SK-N-DZ (cell line): ENCODE measurements at regions not wholly inside any gene's neighbourhood (a gene's known extent, or its start where the extent isn't known, plus 50 kb on each side); places are given as distances from the start of the nearest gene placed in this dataset.
"Not testable (repeated sequence)": the region's sequence is repeated elsewhere in the genome, so short reads cannot be mapped to it uniquely, and the experiment has no call there.

ENCODE experiments used
- DNase-seq: peaks from one replicate; pipeline ENCODE4 v3.0.0-alpha.2; 2015; ENCODE audit warnings: low spot score

GRCh38 chr4:12116009-12116552 is 687.4 kb upstream of the HS3ST1 start:
- no peak for DNase-seq

- no peak for DNase-seq
These were observed 681.9 kb upstream of the HS3ST1 start for GRCh38 chr4:12110627-12111026.

- DNase-seq: not testable (repeated sequence)
These were observed 680.4 kb upstream of the HS3ST1 start for GRCh38 chr4:12109056-12109455.

GRCh38 chr4:12105519-12105918 is 676.8 kb upstream of the HS3ST1 start:
- no peak for DNase-seq

- DNase-seq: not testable (repeated sequence)
These were observed 661.2 kb upstream of the HS3ST1 start for GRCh38 chr4:12089920-12090319.

GRCh38 chr4:12084690-12085089 is 656.0 kb upstream of the HS3ST1 start:
- no peak for DNase-seq

GRCh38 chr4:12071316-12071715 is 642.6 kb upstream of the HS3ST1 start:
- no peak for DNase-seq

GRCh38 chr4:12053966-12054365 is 625.3 kb upstream of the HS3ST1 start:
- no peak for DNase-seq

GRCh38 chr4:12053556-12053955 is 624.9 kb upstream of the HS3ST1 start:
- DNase-seq: no peak

GRCh38 chr4:12050357-12050756 is 621.7 kb upstream of the HS3ST1 start:
- no peak for DNase-seq

- no peak for DNase-seq
These were observed 614.1 kb upstream of the HS3ST1 start for GRCh38 chr4:12042818-12043217.

GRCh38 chr4:12041828-12042227 is 613.1 kb upstream of the HS3ST1 start:
- DNase-seq: no peak

- DNase-seq: no peak
These were observed 607.8 kb upstream of the HS3ST1 start for GRCh38 chr4:12036450-12036849.

GRCh38 chr4:12028258-12028657 is 599.6 kb upstream of the HS3ST1 start:
- DNase-seq: no peak

GRCh38 chr4:12022409-12022808 is 593.7 kb upstream of the HS3ST1 start:
- no peak for DNase-seq

- no peak for DNase-seq
These were observed 588.0 kb upstream of the HS3ST1 start for GRCh38 chr4:12016729-12017128.

GRCh38 chr4:12005471-12005870 is 576.8 kb upstream of the HS3ST1 start:
- DNase-seq: no peak

GRCh38 chr4:11996581-11996980 is 567.9 kb upstream of the HS3ST1 start:
- not testable (repeated sequence) for DNase-seq

- no peak for DNase-seq
These were observed 548.1 kb upstream of the HS3ST1 start for GRCh38 chr4:11976726-11977263.

GRCh38 chr4:11973270-11973669 is 544.6 kb upstream of the HS3ST1 start:
- DNase-seq: no peak

GRCh38 chr4:11970754-11971153 is 542.1 kb upstream of the HS3ST1 start:
- DNase-seq: no peak

- DNase-seq: no peak
These were observed 538.1 kb upstream of the HS3ST1 start for GRCh38 chr4:11966782-11967181.

- no peak for DNase-seq
These were observed 525.4 kb upstream of the HS3ST1 start for GRCh38 chr4:11954093-11954492.

GRCh38 chr4:11949355-11949754 is 520.7 kb upstream of the HS3ST1 start:
- no peak for DNase-seq
